ENCODE measurements at regions not wholly inside any gene's neighbourhood (a gene's known extent, or its start where the extent isn't known, plus 50 kb on each side); places are given as distances from the start of the nearest gene placed in this dataset.
"Not testable (repeated sequence)": the region's sequence is repeated elsewhere in the genome, so short reads cannot be mapped to it uniquely, and the experiment has no call there.

- H4K91ac ChIP-seq (replicated peaks; ENCODE audit: insufficient read length, low read length); H3K56ac ChIP-seq (replicated peaks; ENCODE audit: insufficient read length, low read depth, low read length); H2BK120ac ChIP-seq (replicated peaks; ENCODE audit: low read depth, low read length); H3K18ac ChIP-seq (ENCODE audit: extremely low read depth, low read length); CTCF ChIA-PET (ENCODE audit: partially characterized antibody); H3K79me2 ChIP-seq (ENCODE audit: control insufficient read depth in 1 of 2, insufficient read depth in 2 of 2, low read length in 2 of 2); H4K8ac ChIP-seq (ENCODE audit: extremely low read depth, insufficient read depth, low read length); H2AK5ac ChIP-seq (ENCODE audit: low read depth, low read length); FAIRE-seq; H2BK20ac ChIP-seq (ENCODE audit: low read length); H2BK15ac ChIP-seq (ENCODE audit: low read length); H3K4me3 ChIP-seq (ENCODE audit: extremely low read depth in 1 of 4, insufficient read depth in 2 of 4, low read depth in 3 of 4, low read length in 4 of 4); H2BK12ac ChIP-seq (ENCODE audit: low read depth, low read length); H3K14ac ChIP-seq (ENCODE audit: insufficient read length); H4K5ac ChIP-seq (ENCODE audit: insufficient read length, low read depth, low read length); H3K23ac ChIP-seq (ENCODE audit: insufficient read length); H3K27me3 ChIP-seq (replicated peaks in 1 of 4; ENCODE audit: control insufficient read depth in 3 of 4, extremely low read depth in 1 of 4, insufficient read depth in 3 of 4, low read length in 3 of 4); H4K20me1 ChIP-seq (replicated peaks in 1 of 2; ENCODE audit: control insufficient read depth in 1 of 2, insufficient read depth in 2 of 2, low read length in 2 of 2); H3K9ac ChIP-seq (replicated peaks in 1 of 4; ENCODE audit: extremely low read depth in 1 of 4, low read depth in 3 of 4, low read length in 3 of 4); H3K36me3 ChIP-seq (ENCODE audit: control insufficient read depth in 2 of 4, insufficient read depth in 4 of 4, low read length in 3 of 4); H3K27ac ChIP-seq (ENCODE audit: low read depth, low read length); DNase-seq (ENCODE audit: low read depth in 1 of 2, low spot score in 2 of 2); H3K4ac ChIP-seq (replicated peaks; ENCODE audit: insufficient read length, low read depth, low read length); H3K79me1 ChIP-seq (ENCODE audit: low read depth, low read length); H3K4me1 ChIP-seq (replicated peaks in 1 of 4; ENCODE audit: control insufficient read depth in 3 of 4, insufficient read depth in 4 of 4, low read length in 3 of 4); H3K4me2 ChIP-seq (ENCODE audit: insufficient read depth in 1 of 2, low read depth in 2 of 2, low read length in 2 of 2); POLR2A ChIA-PET (ENCODE audit: partially characterized antibody); H2AFZ ChIP-seq (ENCODE audit: low read length); H2BK5ac ChIP-seq (ENCODE audit: low read depth, low read length); H3K23me2 ChIP-seq (ENCODE audit: low read depth, low read length); H3K9me3 ChIP-seq (ENCODE audit: insufficient read depth in 2 of 2, low read depth in 1 of 2, low read length in 1 of 2): not testable (repeated sequence)
Observed at GRCh38 chr6:57915300-57915699, 597.9 kb downstream of the PRIM2 start.

- DNase-seq (ENCODE audit: low read depth in 1 of 2, low spot score in 2 of 2); H3K79me2 ChIP-seq (ENCODE audit: control insufficient read depth in 1 of 2, insufficient read depth in 2 of 2, low read length in 2 of 2); H3K36me3 ChIP-seq (ENCODE audit: control insufficient read depth in 2 of 4, insufficient read depth in 4 of 4, low read length in 3 of 4); H3K56ac ChIP-seq (replicated peaks; ENCODE audit: insufficient read length, low read depth, low read length); H2BK20ac ChIP-seq (ENCODE audit: low read length); H3K79me1 ChIP-seq (ENCODE audit: low read depth, low read length); H3K4me1 ChIP-seq (replicated peaks in 1 of 4; ENCODE audit: control insufficient read depth in 3 of 4, insufficient read depth in 4 of 4, low read length in 3 of 4); H3K4ac ChIP-seq (replicated peaks; ENCODE audit: insufficient read length, low read depth, low read length); CTCF ChIA-PET (ENCODE audit: partially characterized antibody); H3K4me3 ChIP-seq (ENCODE audit: extremely low read depth in 1 of 4, insufficient read depth in 2 of 4, low read depth in 3 of 4, low read length in 4 of 4); H2BK12ac ChIP-seq (ENCODE audit: low read depth, low read length); H4K91ac ChIP-seq (replicated peaks; ENCODE audit: insufficient read length, low read length); FAIRE-seq; H3K23me2 ChIP-seq (ENCODE audit: low read depth, low read length); POLR2A ChIA-PET (ENCODE audit: partially characterized antibody); H3K27ac ChIP-seq (ENCODE audit: low read depth, low read length); H3K14ac ChIP-seq (ENCODE audit: insufficient read length); H4K5ac ChIP-seq (ENCODE audit: insufficient read length, low read depth, low read length); H3K4me2 ChIP-seq (ENCODE audit: insufficient read depth in 1 of 2, low read depth in 2 of 2, low read length in 2 of 2); H4K20me1 ChIP-seq (replicated peaks in 1 of 2; ENCODE audit: control insufficient read depth in 1 of 2, insufficient read depth in 2 of 2, low read length in 2 of 2); H2AK5ac ChIP-seq (ENCODE audit: low read depth, low read length); H4K8ac ChIP-seq (ENCODE audit: extremely low read depth, insufficient read depth, low read length); H2AFZ ChIP-seq (ENCODE audit: low read length); H3K27me3 ChIP-seq (replicated peaks in 1 of 4; ENCODE audit: control insufficient read depth in 3 of 4, extremely low read depth in 1 of 4, insufficient read depth in 3 of 4, low read length in 3 of 4); H2BK5ac ChIP-seq (ENCODE audit: low read depth, low read length); H3K23ac ChIP-seq (ENCODE audit: insufficient read length); H3K9ac ChIP-seq (replicated peaks in 1 of 4; ENCODE audit: extremely low read depth in 1 of 4, low read depth in 3 of 4, low read length in 3 of 4); H3K18ac ChIP-seq (ENCODE audit: extremely low read depth, low read length); H2BK15ac ChIP-seq (ENCODE audit: low read length); H2BK120ac ChIP-seq (replicated peaks; ENCODE audit: low read depth, low read length): not testable (repeated sequence)
- H3K9me3 ChIP-seq (ENCODE audit: insufficient read depth in 2 of 2, low read depth in 1 of 2, low read length in 1 of 2) = peaks cover 0 to 12% of the 10 kb centered on the region in 2 experiments; a peak in 2 of 4 replicates
- 98% methylated on average over 2 of the region's 2 CpGs; no CpG with 5 or more reads in 1 of the 2 experiments for WGBS, 2 experiments (ENCODE audit: extremely low coverage in 1 of 2, insufficient coverage in 1 of 2, insufficient read length in 1 of 2, insufficient replicate concordance in 2 of 2, low coverage in 1 of 2, low lambda C conversion rate in 2 of 2, missing lambda C conversion rate in 1 of 2)
Observed at GRCh38 chr6:57942966-57943365, 625.5 kb downstream of the PRIM2 start.
